GM12878 (cell line): ENCODE measurements at regions not wholly inside any gene's neighbourhood (a gene's known extent, or its start where the extent isn't known, plus 50 kb on each side); places are given as distances from the start of the nearest gene placed in this dataset.

ENCODE experiments used
- ATAC-seq: fragments of 200-7000 bp; cut with Tn5 transposase; 3 replicates; pipeline ENCODE4 v1.9.1; 2020; ENCODE audit warnings: mild to moderate bottlenecking, moderate library complexity
- BruUV-seq: library from RNA; stranded (reverse); fragments of 400-500 nt; replicated peaks from 2 replicates; lab custom pipeline; 2021; lab: Mats Ljungman, UMichigan
- CTCF ChIA-PET: fragments of 300-600 bp; sonication (Branson Sonifier 250); formaldehyde crosslinking; extraction: SDS; loops from one replicate; lab custom pipeline; 2021; ENCODE audit warnings: inconsistent platforms; lab: Yijun Ruan, JAX
- POLR2A ChIA-PET: fragments of 350-600 bp; formaldehyde crosslinking; extraction: SDS; loops from one replicate; lab custom pipeline; 2021; ENCODE audit warnings: inconsistent platforms; lab: Charles Lee
- RAD21 ChIA-PET: fragments of 300-600 bp; sonication (Branson Sonifier 250); formaldehyde crosslinking; loops from one replicate; lab custom pipeline; 2023; ENCODE audit warnings: antibody characterized with exemption; ENCODE audit not compliant: unreplicated experiment; lab: Charles Lee
- SMC1A ChIA-PET: fragments of 300-600 bp; sonication (Branson Sonifier 250); formaldehyde crosslinking; loops from one replicate; lab custom pipeline; 2023; ENCODE audit not compliant: unreplicated experiment, uncharacterized antibody; lab: Charles Lee
- DNase-seq: peaks from one replicate; pipeline ENCODE4 v3.0.0-alpha.2; 2011; ENCODE audit warnings: low read depth, low spot score
- FAIRE-seq: peaks from 3 replicates; lab custom pipeline; 2011; peaks lifted over from hg19 to GRCh38; lab: Jason Lieb, UNC
- H2AFZ ChIP-seq: 2 replicates; pipeline ENCODE4 v1.6.0; 2011; ENCODE audit warnings: low read depth, low read length, control low read depth; ENCODE audit not compliant: control insufficient read depth
- H3K27ac ChIP-seq: 2 replicates; pipeline ENCODE4 v1.5.1; 2011; ENCODE audit warnings: control low read depth; ENCODE audit not compliant: control insufficient read depth, insufficient read depth
- H3K27me3 ChIP-seq, 2 experiments: replicated peaks in 1 of 2; 2 replicates each; pipeline versions ENCODE4 v1.6.0 to v1.6.1; 2011; ENCODE audit warnings: low read length in 1 of 2; ENCODE audit not compliant: control insufficient read depth in 2 of 2, insufficient read depth in 2 of 2
- H3K36me3 ChIP-seq, 2 experiments: 2 replicates each; pipeline ENCODE4 v1.5.1; 2011; ENCODE audit warnings: low read length in 1 of 2; ENCODE audit not compliant: control insufficient read depth in 2 of 2, insufficient read depth in 2 of 2
- H3K4me1 ChIP-seq: 2 replicates; pipeline ENCODE4 v1.6.1; 2011; ENCODE audit warnings: mild to moderate bottlenecking, low read length, moderate library complexity, mixed read lengths; ENCODE audit not compliant: control insufficient read depth, insufficient read depth
- H3K4me2 ChIP-seq: 2 replicates; pipeline ENCODE4 v1.6.0; 2011; ENCODE audit warnings: control low read depth; ENCODE audit not compliant: control insufficient read depth, insufficient read depth
- H3K4me3 ChIP-seq: fragments of 200-600 bp; sonication (generic); 2 replicates; pipeline ENCODE4 v1.5.1; 2016
- H3K79me2 ChIP-seq: 2 replicates; pipeline ENCODE4 v1.6.0; 2011; ENCODE audit warnings: low read length; ENCODE audit not compliant: control insufficient read depth, insufficient read depth
- H3K9ac ChIP-seq: 2 replicates; pipeline ENCODE4 v1.8.0; 2011; ENCODE audit warnings: low read length, control low read depth, mixed read lengths; ENCODE audit not compliant: control insufficient read depth, insufficient read depth
- H3K9me3 ChIP-seq: replicated peaks from 3 replicates; pipeline ENCODE4 v1.5.1; 2011; ENCODE audit warnings: mild to moderate bottlenecking, low read length; ENCODE audit not compliant: control insufficient read depth, insufficient read depth
- H4K20me1 ChIP-seq: 2 replicates; pipeline ENCODE4 v1.6.0; 2011; ENCODE audit not compliant: control insufficient read depth, insufficient read depth
- BHLHE40 ChIP-seq, 2 experiments: fragments of 450-650 bp in 1 of 2; IDR thresholded peaks; 2 replicates each; pipeline ENCODE4 v1.6.1; 2011 to 2017; ENCODE audit warnings: low read depth in 2 of 2, borderline replicate concordance in 1 of 2, improper control_type of control experiment in 1 of 2, low read length in 1 of 2, mild to moderate bottlenecking in 1 of 2
- CEBPB ChIP-seq, 2 experiments: fragments of 150-350 bp in 1 of 2; IDR thresholded peaks; 2 replicates each; pipeline ENCODE4 v1.6.1; 2012 to 2014; ENCODE audit warnings: low read depth in 2 of 2, low read length in 2 of 2, borderline replicate concordance in 1 of 2, inconsistent platforms in 1 of 2
- CHD4 ChIP-seq: fragments of 200-600 bp; sonication (generic); IDR thresholded peaks from 2 replicates; pipeline ENCODE4 v1.6.1; 2016; ENCODE audit warnings: mild to moderate bottlenecking
- FOXK2 ChIP-seq: fragments of 450-650 bp; IDR thresholded peaks from 2 replicates; pipeline ENCODE4 v1.6.1; 2017; ENCODE audit warnings: mild to moderate bottlenecking, moderate library complexity
- HDAC2 ChIP-seq: fragments of 200-600 bp; sonication (generic); IDR thresholded peaks from 2 replicates; pipeline ENCODE4 v1.6.1; 2017
- NFXL1 ChIP-seq: fragments of 450-650 bp; IDR thresholded peaks from 2 replicates; pipeline ENCODE4 v1.6.1; 2017; ENCODE audit warnings: antibody characterized with exemption, mild to moderate bottlenecking, borderline replicate concordance
- RUNX3 ChIP-seq: IDR thresholded peaks from 2 replicates; pipeline ENCODE4 v1.6.1; 2012; ENCODE audit warnings: low read length, inconsistent platforms
- SMC3 ChIP-seq: IDR thresholded peaks from 2 replicates; pipeline ENCODE4 v1.6.1; 2011; ENCODE audit warnings: low read length, improper control_type of control experiment, borderline replicate concordance
- TARDBP ChIP-seq: IDR thresholded peaks from 2 replicates; pipeline ENCODE4 v1.6.1; 2016; ENCODE audit warnings: borderline replicate concordance
- TCF12 ChIP-seq: IDR thresholded peaks from 2 replicates; pipeline ENCODE4 v1.6.1; 2011; ENCODE audit warnings: low read depth, mild to moderate bottlenecking, low read length
- YBX1 ChIP-seq: fragments of 450-650 bp; IDR thresholded peaks from 2 replicates; pipeline ENCODE4 v1.6.1; 2016; ENCODE audit warnings: antibody characterized with exemption
- WGBS: methylation state at CpG from one replicate; pipeline ENCODE4 v1.1.6; 2016; ENCODE audit warnings: low lambda C conversion rate; ENCODE audit not compliant: insufficient replicate concordance, insufficient coverage; ENCODE audit errors: missing lambda C conversion rate; 5-methylcytosine and 5-hydroxymethylcytosine counted together
- in situ Hi-C: fragments of 300-500 bp; cut with MboI; formaldehyde crosslinking; loops from 9 replicates; pipeline ENCODE4 v1.14.3; 2018; ENCODE audit warnings: mixed read lengths
- intact Hi-C: fragments of 100-400 bp; cut with micrococcal nuclease; formaldehyde crosslinking; loops from one replicate; pipeline ENCODE4 v1.14.2; 2022; ENCODE audit not compliant: unreplicated experiment
- TF ChIP-seq, protein P1 (sequence below): IDR thresholded peaks from 2 replicates; pipeline ENCODE4 v1.6.1; 2011; ENCODE audit warnings: borderline replicate concordance, low read depth, mild to moderate bottlenecking, moderate library complexity, mixed read lengths, low read length; ENCODE audit not compliant: insufficient read depth; ENCODE audit errors: extremely low read length
- TF ChIP-seq, protein P2 (sequence below): IDR thresholded peaks from 2 replicates; pipeline ENCODE4 v1.6.1; 2011; ENCODE audit warnings: borderline replicate concordance, low read depth, mild to moderate bottlenecking, moderate library complexity, low read length; ENCODE audit not compliant: insufficient read depth, poor library complexity, severe bottlenecking

DNA sequence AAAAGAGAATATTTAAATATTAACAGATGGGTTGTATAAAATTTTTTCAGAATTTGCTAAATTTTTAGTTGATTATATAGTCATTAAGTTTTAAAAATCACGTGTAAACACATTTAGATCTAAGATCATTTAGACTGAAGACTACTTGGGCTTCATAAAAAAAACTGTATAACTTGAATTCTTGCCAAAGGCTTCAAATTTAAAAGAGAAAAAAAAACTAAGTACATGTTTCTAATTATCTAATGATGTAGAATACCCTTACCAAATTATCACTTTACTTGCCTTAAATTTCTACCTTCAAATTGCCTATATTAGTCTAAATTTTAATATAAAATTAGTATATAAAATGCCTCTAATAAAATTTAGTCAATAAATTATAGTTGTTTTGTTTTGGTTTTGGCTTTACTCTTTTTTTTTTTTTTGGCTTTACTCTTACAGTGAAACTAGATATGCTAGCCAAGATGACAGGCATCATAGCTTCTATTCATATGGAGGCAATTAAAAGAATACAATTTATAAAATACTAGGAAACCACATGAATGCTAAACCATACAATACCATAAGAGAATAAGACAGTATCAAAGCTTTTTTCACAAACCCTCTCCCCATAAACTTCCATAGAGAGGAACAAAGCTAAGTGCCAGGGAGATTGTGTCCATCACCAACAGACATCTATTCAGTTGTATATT is 183.1 kb upstream of the KCNMB2 start:
- no peak for ATAC-seq

DNA sequence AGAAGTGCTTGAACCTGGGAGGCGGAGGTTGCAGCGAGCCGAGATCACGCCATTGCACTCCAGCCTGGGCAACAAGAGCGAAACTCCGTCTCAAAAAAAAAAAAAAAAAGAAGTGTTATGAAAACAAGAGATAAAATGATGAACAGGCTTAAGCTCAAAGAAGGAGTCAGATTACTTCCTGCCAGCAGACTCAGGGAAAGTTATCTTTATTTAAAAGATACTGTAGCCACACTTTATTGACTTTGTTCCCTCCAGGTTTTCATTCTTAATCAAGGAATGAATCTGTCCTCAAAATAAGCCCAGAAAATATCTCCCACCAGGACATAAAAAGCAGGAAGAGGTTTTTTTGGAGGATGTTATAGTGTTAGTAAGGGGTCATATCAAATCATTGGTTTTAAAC is 176.5 kb upstream of the KCNMB2 start:
- H3K27ac ChIP-seq = no peak overlapping the region
- H3K79me2 ChIP-seq = no peaks in the 10 kb centered on the region
- ChIA-PET RAD21 (no interaction called here), CTCF (no interaction called here), POLR2A (no interaction called here), SMC1A (interaction anchor here (1.0 kb wide), 1 partner anchor 15 kb away, joined by 3 read pairs; no protein-coding TSS in a partner anchor)
- no peak overlapping the region for H3K4me3 ChIP-seq
- BruUV-seq = no TSS peak
- no peaks in the 10 kb centered on the region for H3K4me1 ChIP-seq
- intact Hi-C loops = no loop called here
- ATAC-seq = no peak
- H3K9ac ChIP-seq = no peak overlapping the region
- no peak overlapping the region for H3K4me2 ChIP-seq
- no peaks in the 10 kb centered on the region for H4K20me1 ChIP-seq
- no peaks in the 10 kb centered on the region for H3K27me3 ChIP-seq
- WGBS = 40% methylated on average over 1 of the region's 6 CpGs
- in situ Hi-C loops = no loop called here
- no peak for DNase-seq
- no peaks in the 10 kb centered on the region for H3K9me3 ChIP-seq
- FAIRE-seq = no peak
- no peaks in the 10 kb centered on the region for H3K36me3 ChIP-seq
- no peak overlapping the region for H2AFZ ChIP-seq
- no peak for TF ChIP-seq CHD4
- TF ChIP-seq NFXL1 = no peak
- no peak for TF ChIP-seq HDAC2
- no peak for TF ChIP-seq FOXK2
- TF ChIP-seq TCF12 = no peak
- no peak for TF ChIP-seq BHLHE40 (IDR thresholded peaks at IDR 0.05; ENCODE audit: borderline replicate concordance in 1 of 2, low read depth in 2 of 2, low read length in 1 of 2)
- TF ChIP-seq, protein P1, sequence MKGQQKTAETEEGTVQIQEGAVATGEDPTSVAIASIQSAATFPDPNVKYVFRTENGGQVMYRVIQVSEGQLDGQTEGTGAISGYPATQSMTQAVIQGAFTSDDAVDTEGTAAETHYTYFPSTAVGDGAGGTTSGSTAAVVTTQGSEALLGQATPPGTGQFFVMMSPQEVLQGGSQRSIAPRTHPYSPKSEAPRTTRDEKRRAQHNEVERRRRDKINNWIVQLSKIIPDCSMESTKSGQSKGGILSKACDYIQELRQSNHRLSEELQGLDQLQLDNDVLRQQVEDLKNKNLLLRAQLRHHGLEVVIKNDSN = no peak
- TF ChIP-seq, protein P2, sequence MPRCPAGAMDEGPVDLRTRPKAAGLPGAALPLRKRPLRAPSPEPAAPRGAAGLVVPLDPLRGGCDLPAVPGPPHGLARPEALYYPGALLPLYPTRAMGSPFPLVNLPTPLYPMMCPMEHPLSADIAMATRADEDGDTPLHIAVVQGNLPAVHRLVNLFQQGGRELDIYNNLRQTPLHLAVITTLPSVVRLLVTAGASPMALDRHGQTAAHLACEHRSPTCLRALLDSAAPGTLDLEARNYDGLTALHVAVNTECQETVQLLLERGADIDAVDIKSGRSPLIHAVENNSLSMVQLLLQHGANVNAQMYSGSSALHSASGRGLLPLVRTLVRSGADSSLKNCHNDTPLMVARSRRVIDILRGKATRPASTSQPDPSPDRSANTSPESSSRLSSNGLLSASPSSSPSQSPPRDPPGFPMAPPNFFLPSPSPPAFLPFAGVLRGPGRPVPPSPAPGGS = no peak
- TF ChIP-seq SMC3 = no peak
- TF ChIP-seq RUNX3 = no peak
- TF ChIP-seq TARDBP = no peak
- no peak for TF ChIP-seq YBX1

More for the DNA sequence above, 183.1 kb upstream of the KCNMB2 start:
- Histone ChIP-seq H2AFZ (no peak overlapping the region), H3K79me2 (no peaks in the 10 kb centered on the region), H3K27me3 (0 out of 4 replicates have a peak, but pooled peaks cover 0 to 3% of the 10 kb centered on the region in 2 experiments), H3K9me3 (no peaks in the 10 kb centered on the region), H3K9ac (no peak overlapping the region), H3K27ac (no peak overlapping the region), H3K4me3 (no peak overlapping the region), H3K36me3 (no peaks in the 10 kb centered on the region), H3K4me1 (no peaks in the 10 kb centered on the region), H3K4me2 (no peak overlapping the region), H4K20me1 (no peaks in the 10 kb centered on the region)
- TF ChIP-seq CEBPB (IDR thresholded peaks at IDR 0.05; ENCODE audit: borderline replicate concordance in 1 of 2, low read depth in 2 of 2, low read length in 2 of 2) = no peak
- ChIA-PET POLR2A (no interaction called here), RAD21 (no interaction called here), CTCF (no interaction called here), SMC1A (interaction anchor here (0.6 kb wide), 1 partner anchor 31 kb away, joined by 3 read pairs; no protein-coding TSS in a partner anchor)
- in situ Hi-C loops = no loop called here
- FAIRE-seq (no peak), DNase-seq (no peak)
- BruUV-seq = no TSS peak
- 7% methylated on average over 1 of the region's 1 CpG for WGBS
- intact Hi-C loops = no loop called here
